ENCODE measurements at regions not wholly inside any gene's neighbourhood (a gene's known extent, or its start where the extent isn't known, plus 50 kb on each side); places are given as distances from the start of the nearest gene placed in this dataset.

DNA sequence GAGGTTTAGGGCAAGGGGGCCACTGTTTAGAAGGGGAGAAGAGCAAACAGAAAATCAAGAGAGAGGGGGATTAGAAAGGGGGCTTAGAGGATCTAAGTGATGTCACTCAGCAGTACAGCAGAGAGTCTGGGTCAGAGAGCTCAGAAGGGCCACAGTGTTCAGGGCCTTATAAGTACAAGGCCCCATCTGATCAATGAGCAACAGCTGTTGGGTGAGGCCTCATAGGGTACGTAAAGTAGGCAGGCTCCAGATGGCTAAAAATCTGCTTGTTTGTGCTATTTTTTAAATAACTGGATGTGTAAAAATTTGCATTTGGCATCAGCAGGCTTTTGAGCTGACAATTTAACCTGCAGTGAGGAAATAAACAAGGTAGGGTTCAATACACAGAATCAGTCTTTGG is 149.8 kb downstream of the SH3BGRL2 start:
- Mint-ChIP-seq H3K36me3 (no peaks in the 10 kb centered on the region), H3K27me3 (peaks cover 0 to 11% (median 7%) of the 10 kb centered on the region in 5 donors), H3K9me3 (no peaks in the 10 kb centered on the region), H3K27ac (no peak overlapping the region), H3K4me1 (peaks cover 3 to 11% (median 6%) of the 10 kb centered on the region in 4 donors), H3K4me3 (no peak overlapping the region)
- ATAC-seq = no peak
- POLR2A ChIA-PET = no interaction called here
- no peak for DNase-seq

DNA sequence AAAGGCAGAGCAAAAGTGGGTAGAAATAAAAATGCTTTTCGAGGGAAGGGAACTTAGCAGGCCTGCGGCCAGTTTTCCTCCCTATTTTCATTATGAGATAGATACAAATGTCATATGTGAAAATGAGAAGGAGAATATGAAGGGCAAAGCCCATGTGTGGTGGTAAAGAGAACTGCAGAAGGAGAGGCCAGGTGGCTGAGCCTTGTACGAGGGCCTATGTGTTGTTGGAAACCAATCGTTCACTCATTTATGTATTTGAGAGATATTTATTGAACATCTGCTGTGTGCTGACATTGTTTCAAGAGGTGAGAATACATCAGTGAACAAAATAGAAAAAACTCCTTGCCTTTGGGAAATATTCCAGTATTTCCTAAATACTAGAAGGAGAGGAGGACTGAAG is 147.7 kb downstream of the SH3BGRL2 start:
- no peak overlapping the region for H3K4me3 Mint-ChIP-seq
- H3K9me3 Mint-ChIP-seq = no peaks in the 10 kb centered on the region
- H3K27ac Mint-ChIP-seq = no peak overlapping the region
- peaks cover 0 to 6% (median 1%) of the 10 kb centered on the region in 5 donors for H3K27me3 Mint-ChIP-seq
- no peaks in the 10 kb centered on the region for H3K36me3 Mint-ChIP-seq
- POLR2A ChIA-PET = no interaction called here
- no peak for DNase-seq
- H3K4me1 Mint-ChIP-seq = peaks cover 3 to 11% (median 6%) of the 10 kb centered on the region in 4 donors
- no peak for ATAC-seq

DNA sequence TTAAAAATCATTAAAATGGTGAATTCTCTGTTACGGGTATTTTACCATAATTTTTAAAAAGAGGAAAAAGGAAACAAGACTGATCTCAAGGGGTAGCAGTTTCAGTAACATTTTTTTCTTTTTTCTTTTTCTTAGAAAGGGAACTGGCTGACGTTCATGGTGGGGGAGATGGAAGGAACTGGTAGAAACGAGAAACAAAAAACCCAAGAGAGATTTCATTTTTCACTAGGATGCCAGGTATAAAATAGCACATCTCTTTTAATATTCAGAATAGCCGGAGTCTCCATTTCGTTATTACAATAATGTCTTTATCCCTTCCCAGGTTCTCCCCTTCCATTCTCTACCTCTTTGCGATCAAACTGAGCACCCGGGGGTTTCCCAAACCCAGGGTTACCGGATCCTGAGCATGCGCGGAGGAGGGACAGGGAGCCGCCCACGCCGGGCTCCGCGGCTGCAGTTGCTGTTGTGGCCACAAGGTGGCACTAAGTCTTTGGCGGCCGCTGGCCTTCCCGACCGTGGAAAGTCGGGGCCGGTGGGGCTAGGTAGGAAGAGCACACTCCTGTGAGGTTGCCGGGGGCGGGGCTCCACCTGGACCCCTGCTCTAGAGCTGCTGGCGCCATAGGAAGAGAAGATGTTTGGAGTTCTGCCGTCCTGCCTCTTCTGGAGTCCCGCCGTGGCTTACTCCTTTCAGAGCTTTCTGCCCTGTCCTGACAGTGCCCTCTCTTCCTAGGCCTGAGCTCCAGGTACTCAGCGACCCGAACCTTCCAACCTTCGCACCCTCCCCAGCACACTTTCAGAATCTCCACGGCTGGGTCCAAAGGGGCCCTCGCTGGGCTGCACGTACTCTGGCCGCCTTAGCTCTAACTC is 146.8 kb downstream of the SH3BGRL2 start:
- ATAC-seq (peak; percentile 92 to 95), DNase-seq (peak; percentile 72 to 89 (median 82))
- Mint-ChIP-seq H3K36me3 (no peaks in the 10 kb centered on the region), H3K27me3 (peaks cover 0 to 6% (median 0%) of the 10 kb centered on the region in 5 donors), H3K4me3 (peak overlapping the region; percentile 69 to 87 (median 84)), H3K27ac (peak overlapping the region in 7 of 10 donors; percentile 2 to 66 (median 36)), H3K4me1 (peaks cover 3 to 11% (median 6%) of the 10 kb centered on the region in 4 donors), H3K9me3 (no peaks in the 10 kb centered on the region)
- POLR2A ChIA-PET = no interaction called here

DNA sequence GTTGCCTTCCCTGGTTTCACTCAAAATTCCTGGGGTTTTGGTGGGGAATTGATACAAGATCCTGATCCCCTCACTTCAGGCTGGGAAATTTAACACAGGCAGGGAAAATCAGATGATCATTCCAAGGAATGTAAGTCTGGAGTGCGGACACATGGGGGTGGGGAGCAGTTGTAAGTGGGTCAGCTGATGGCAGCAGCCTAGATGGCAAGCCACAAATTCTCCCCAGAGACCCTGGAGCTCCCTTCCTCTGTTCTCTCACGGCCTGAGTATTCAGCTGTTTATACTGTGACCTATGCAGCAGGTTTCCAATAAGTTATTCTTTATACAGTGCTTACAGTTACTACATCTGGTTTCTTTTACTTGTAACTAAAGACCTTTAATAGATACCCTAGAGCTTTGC is 144.9 kb downstream of the SH3BGRL2 start:
- no peak overlapping the region for H3K4me3 Mint-ChIP-seq
- POLR2A ChIA-PET = no interaction called here
- ATAC-seq = no peak
- DNase-seq = no peak
- no peaks in the 10 kb centered on the region for H3K9me3 Mint-ChIP-seq
- no peak overlapping the region for H3K27ac Mint-ChIP-seq
- peaks cover 0 to 6% (median 0%) of the 10 kb centered on the region in 5 donors for H3K27me3 Mint-ChIP-seq
- peaks cover 3 to 11% (median 6%) of the 10 kb centered on the region in 4 donors for H3K4me1 Mint-ChIP-seq
- no peaks in the 10 kb centered on the region for H3K36me3 Mint-ChIP-seq

DNA sequence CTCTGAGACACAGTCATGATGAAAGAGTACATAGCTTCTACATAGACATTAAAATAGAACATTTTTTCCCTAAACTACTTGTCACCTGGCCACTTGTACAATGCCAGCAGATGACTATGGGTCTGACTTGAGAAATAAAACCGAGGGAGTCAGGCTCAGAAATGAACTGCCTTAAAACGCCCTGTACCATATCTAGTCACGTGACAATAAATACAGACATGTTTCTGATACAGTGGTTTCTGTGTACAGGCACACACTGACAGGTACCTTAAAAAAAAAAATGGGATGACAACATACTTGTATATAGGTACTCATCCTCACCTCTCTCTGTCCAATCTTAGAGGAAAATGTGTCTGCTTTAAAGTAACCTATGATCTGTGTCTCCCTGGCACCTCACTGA is 144.1 kb downstream of the SH3BGRL2 start:
- H3K27ac Mint-ChIP-seq = no peak overlapping the region
- H3K36me3 Mint-ChIP-seq = no peaks in the 10 kb centered on the region
- no peaks in the 10 kb centered on the region for H3K9me3 Mint-ChIP-seq
- ATAC-seq (no peak), DNase-seq (no peak)
- H3K27me3 Mint-ChIP-seq = peaks cover 0 to 6% (median 0%) of the 10 kb centered on the region in 5 donors
- no peak overlapping the region for H3K4me3 Mint-ChIP-seq
- peaks cover 3 to 11% (median 6%) of the 10 kb centered on the region in 4 donors for H3K4me1 Mint-ChIP-seq
- POLR2A ChIA-PET = no interaction called here

DNA sequence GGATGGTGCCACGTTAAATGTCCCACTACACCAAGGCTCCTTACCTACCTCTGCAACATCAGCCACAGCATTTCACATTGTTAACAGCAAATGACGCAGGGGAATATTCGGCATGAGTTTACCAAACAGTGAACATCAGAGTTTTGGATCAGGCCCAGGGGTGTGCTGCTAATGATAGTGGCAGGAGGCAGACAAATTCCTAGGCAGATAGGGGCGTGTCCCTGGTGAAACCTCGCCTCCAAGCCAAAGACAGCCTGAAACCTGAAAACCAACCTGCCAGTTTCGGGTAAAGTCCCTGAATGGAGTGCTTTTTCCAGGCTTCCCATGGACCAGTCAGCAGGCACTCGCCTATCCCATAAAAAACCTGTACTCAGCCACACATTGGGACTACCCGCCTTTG is 133.6 kb downstream of the SH3BGRL2 start:
- DNase-seq = no peak
- H3K27ac Mint-ChIP-seq = no peak overlapping the region
- no peaks in the 10 kb centered on the region for H3K4me1 Mint-ChIP-seq
- H3K27me3 Mint-ChIP-seq = peaks cover 3 to 13% (median 9%) of the 10 kb centered on the region in 5 donors
- POLR2A ChIA-PET = no interaction called here
- H3K36me3 Mint-ChIP-seq = peaks cover 0 to 10% (median 2%) of the 10 kb centered on the region in 3 donors
- H3K9me3 Mint-ChIP-seq = peaks cover 2 to 15% (median 11%) of the 10 kb centered on the region in 9 donors
- ATAC-seq = no peak
- H3K4me3 Mint-ChIP-seq = no peak overlapping the region

DNA sequence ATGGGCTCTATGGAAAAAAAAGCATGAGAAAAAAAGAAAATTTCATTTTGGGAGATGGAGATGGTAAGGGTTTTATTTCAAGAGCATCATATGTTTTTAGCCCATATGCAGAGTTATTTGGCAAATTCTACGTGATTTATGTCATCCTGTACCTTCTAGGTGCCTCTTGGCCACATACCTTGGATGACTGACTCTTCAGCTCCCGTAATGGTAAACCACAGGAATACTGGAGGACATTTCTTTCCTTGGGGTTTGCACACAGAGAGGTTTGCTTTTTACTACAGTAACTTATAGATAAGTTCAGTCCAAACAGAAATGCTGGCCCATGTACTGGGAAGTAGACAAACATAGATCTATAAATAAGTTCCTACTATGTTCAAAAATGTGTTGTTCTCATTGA is 132.2 kb downstream of the SH3BGRL2 start:
- ATAC-seq = no peak

DNA sequence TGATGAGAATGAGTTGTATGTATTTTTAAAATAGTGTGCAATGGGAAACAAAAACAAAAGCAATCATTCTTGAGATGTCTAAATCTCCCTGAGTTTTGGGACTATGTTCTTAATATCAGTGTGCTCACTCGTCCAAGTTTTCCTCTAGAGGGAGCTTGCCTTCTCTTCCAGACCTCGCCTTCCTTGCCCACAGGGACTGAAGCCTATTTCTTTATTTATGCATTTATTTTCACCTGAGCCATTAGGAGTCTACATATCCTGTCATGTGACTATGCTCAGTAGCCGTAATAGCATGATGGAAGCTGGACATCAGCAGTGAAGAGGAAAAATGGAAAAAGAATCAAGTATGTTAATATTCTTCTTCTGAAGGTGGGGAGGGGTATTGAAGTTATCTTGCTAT is 131.2 kb downstream of the SH3BGRL2 start:
- no peaks in the 10 kb centered on the region for H3K36me3 Mint-ChIP-seq
- POLR2A ChIA-PET = no interaction called here
- H3K27ac Mint-ChIP-seq = no peak overlapping the region
- H3K4me3 Mint-ChIP-seq = no peak overlapping the region
- H3K4me1 Mint-ChIP-seq = no peaks in the 10 kb centered on the region
- DNase-seq (no peak), ATAC-seq (no peak)
- H3K9me3 Mint-ChIP-seq = peaks cover 0 to 5% (median 0%) of the 10 kb centered on the region in 9 donors
- peaks cover 0 to 34% (median 15%) of the 10 kb centered on the region in 5 donors for H3K27me3 Mint-ChIP-seq

More for the DNA sequence above, 132.2 kb downstream of the SH3BGRL2 start:
- no peak overlapping the region for H3K27ac Mint-ChIP-seq
- peaks cover 0 to 28% (median 12%) of the 10 kb centered on the region in 5 donors for H3K27me3 Mint-ChIP-seq
- DNase-seq = no peak
- POLR2A ChIA-PET = no interaction called here
- no peaks in the 10 kb centered on the region for H3K4me1 Mint-ChIP-seq
- peaks cover 0 to 5% (median 0%) of the 10 kb centered on the region in 3 donors for H3K36me3 Mint-ChIP-seq
- peaks cover 0 to 9% (median 4%) of the 10 kb centered on the region in 9 donors for H3K9me3 Mint-ChIP-seq
- H3K4me3 Mint-ChIP-seq = no peak overlapping the region

DNA sequence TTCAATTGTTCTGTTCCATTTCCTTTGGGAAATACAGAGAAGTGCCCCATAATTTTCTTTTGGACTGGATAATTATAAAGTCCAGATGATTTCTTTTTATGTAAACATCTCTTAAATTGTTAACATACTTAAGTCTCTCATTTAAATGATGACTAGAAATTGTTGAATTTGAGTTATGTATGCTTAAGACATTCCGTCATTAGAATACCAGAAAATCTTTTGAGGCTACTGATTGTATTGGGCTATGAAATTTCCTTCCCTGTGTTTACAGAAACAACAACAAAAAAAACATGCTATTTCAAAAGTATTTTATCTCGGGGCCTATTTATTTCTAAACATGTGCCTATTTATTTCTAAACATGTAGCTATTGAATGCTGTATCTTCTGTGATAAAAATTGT is 125.4 kb downstream of the SH3BGRL2 start:
- Mint-ChIP-seq H3K9me3 (no peaks in the 10 kb centered on the region), H3K4me3 (no peak overlapping the region), H3K27me3 (peaks cover 5 to 25% (median 14%) of the 10 kb centered on the region in 5 donors), H3K36me3 (no peaks in the 10 kb centered on the region), H3K4me1 (no peaks in the 10 kb centered on the region), H3K27ac (no peak overlapping the region)
- DNase-seq (no peak), ATAC-seq (no peak)
- POLR2A ChIA-PET = no interaction called here

DNA sequence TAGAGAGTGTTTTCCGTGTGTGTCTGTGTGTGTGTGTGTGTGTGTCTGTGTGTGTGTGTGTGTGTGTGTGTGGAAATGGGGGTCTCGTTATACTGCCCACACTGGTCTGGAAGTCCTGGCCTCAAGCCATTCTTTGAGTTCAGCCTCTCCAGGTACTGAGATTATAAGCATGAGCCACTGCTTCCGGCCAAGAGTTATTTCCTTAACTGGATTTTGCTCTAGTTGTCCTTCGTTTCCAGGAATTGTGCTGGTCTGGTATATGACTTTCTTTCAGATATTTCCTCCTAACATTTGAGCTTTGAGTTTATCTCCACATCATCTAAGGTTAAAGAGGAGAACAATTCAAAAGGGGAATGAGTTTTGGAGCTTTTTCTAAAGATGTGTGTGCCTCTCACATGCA is 124.8 kb downstream of the SH3BGRL2 start:
- Mint-ChIP-seq H3K4me1 (no peaks in the 10 kb centered on the region), H3K36me3 (no peaks in the 10 kb centered on the region), H3K4me3 (no peak overlapping the region), H3K27ac (no peak overlapping the region), H3K27me3 (peaks cover 6 to 31% (median 16%) of the 10 kb centered on the region in 5 donors), H3K9me3 (no peaks in the 10 kb centered on the region)
- POLR2A ChIA-PET = no interaction called here
- no peak for DNase-seq
- no peak for ATAC-seq

Data from naive thymus-derived CD8-positive, alpha-beta T cell (primary cell).